ENCODE measurements at regions not wholly inside any gene's neighbourhood (a gene's known extent, or its start where the extent isn't known, plus 50 kb on each side); places are given as distances from the start of the nearest gene placed in this dataset.

DNA sequence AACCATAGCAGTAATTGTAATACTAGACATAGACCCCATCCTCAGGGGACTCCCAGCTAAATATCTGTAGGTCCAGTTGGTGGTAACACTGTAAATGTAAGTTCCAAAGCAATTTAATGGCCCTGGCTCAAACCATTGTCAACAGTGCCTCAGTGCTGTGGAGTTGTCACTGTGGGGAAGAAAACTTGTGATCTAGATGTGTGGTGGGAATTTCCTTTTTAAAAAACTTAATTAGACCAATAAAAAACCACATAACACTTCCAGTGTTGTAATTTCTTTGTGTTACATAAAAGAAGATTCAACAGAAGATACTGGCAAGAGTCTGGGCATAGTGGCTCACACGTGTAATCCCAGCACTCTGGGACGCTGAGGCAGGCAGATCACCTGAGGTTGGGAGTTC lies 138.6 kb upstream of the UMPS start:
- peaks cover 66% of the 10 kb centered on the region for H3K27me3 Mint-ChIP-seq
- no peak overlapping the region for H3K27ac Mint-ChIP-seq
- no peaks in the 10 kb centered on the region for H3K9me3 Mint-ChIP-seq
- peaks cover 30% of the 10 kb centered on the region for H3K4me1 Mint-ChIP-seq
- H3K36me3 Mint-ChIP-seq = peaks cover 5% of the 10 kb centered on the region
- DNase-seq = no peak
- H3K4me3 Mint-ChIP-seq = no peak overlapping the region

DNA sequence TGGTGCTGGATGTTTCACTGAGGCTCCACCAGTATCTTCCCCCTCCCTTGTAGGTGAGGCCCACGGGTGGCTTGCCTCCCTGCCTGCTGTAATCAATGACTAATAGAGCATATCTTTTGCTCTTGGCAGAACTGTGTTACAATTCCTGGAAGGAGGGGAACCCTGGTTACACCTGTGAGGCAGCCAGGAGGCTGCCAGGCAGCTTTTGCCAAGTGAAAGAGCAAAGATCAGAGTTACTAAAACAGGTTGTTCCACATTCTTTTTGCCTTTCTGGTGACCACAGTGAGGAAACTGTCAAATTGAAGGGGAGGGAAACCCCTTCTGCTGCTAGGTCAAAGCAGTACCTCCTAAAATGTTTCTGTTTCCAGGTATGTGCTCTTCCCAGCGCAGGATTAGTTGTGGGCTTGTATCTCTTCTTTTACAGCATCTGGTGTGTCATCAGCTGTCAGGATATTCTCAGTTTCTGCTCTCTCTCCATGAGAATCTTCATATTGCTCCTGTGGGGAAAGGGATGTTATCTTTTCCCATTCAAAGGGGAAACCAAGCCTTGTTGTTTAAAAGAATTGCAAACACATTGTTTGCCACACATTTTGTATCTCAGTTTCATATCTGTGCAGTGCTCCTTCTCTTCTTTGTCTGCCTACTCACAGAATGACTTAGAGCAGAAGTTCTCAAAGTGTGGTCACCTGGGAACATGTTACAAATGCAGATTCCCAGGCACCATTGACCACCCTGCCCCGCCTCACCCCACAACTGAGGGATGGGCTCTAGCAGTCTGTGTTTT lies 137.4 kb upstream of the UMPS start:
- peak overlapping the region; percentile 72 for H3K27ac Mint-ChIP-seq
- H3K4me3 Mint-ChIP-seq = no peak overlapping the region
- no peaks in the 10 kb centered on the region for H3K9me3 Mint-ChIP-seq

DNA sequence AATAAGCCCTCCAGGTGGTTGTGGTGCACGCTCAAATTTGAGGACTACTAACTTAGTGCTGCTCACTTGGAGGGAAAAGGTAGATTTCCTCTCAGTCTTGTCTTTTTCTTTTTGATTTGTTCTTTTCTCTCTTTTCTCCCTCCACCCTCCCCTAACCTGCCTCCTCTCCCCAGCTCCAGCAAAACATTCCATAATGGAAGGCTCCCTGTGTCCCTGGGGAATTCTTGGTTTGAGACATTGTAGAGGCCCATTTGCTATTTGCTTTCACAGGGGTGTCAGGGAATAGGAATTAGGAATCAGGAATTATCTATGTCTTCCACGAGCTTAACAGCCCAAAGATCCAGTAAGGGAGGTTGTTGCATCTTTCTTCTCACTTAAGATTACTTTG lies 136.8 kb upstream of the UMPS start:
- DNase-seq = no peak
- Mint-ChIP-seq H3K9me3 (no peaks in the 10 kb centered on the region), H3K4me3 (no peak overlapping the region), H3K27me3 (peaks cover 57% of the 10 kb centered on the region), H3K36me3 (peaks cover 1% of the 10 kb centered on the region), H3K27ac (peak overlapping the region; percentile 72), H3K4me1 (peaks cover 28% of the 10 kb centered on the region)

More for the DNA sequence above, 137.4 kb upstream of the UMPS start:
- Mint-ChIP-seq H3K27me3 (peaks cover 62% of the 10 kb centered on the region), H3K4me1 (peaks cover 30% of the 10 kb centered on the region), H3K36me3 (peaks cover 1% of the 10 kb centered on the region)
- DNase-seq = peak; percentile 53

DNA sequence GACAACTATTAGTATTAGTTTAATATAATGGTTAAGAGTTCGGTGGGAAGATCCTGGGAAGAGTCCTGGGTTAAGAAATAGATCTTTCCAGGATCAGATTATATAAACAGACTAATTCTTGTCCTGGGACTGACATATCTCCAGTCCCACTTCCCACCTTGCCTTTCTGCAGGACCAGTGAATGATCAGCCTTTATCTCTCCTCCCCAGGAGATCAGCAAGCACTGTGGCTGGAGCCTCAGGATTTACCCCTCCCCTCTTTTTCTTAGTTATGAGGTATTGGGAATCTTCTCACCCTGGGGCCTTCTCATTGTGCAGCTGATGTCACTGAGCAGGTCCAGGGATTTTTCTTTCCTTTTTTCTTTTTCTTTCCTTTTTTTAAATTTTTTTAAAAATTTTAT lies 135.7 kb upstream of the UMPS start:
- peaks cover 48% of the 10 kb centered on the region for H3K27me3 Mint-ChIP-seq

DNA sequence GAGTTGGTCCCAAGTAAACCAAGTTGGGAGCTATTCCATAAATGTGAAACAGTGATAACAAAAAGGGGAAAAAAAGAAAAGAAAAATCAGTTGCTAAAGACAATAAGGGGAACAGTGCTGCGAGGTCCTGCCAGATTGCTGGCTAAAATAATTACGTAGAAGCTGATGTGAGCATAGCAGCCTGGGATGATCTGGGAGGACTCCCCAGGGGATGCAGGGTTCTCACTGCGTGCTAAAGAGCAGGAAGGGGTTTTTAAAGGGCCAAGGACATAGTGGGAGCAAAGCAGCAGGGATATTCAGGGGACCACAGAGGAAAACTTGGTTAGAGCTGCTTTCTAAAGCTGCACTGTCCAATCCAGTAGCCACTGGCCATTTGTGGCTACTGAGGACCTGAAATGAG lies 133.0 kb upstream of the UMPS start:
- Mint-ChIP-seq H3K27me3 (peaks cover 45% of the 10 kb centered on the region), H3K27ac (no peak overlapping the region), H3K4me3 (no peak overlapping the region), H3K36me3 (no peaks in the 10 kb centered on the region), H3K4me1 (peaks cover 15% of the 10 kb centered on the region), H3K9me3 (no peaks in the 10 kb centered on the region)
- DNase-seq = no peak

More for the DNA sequence above, 135.7 kb upstream of the UMPS start:
- H3K36me3 Mint-ChIP-seq = no peaks in the 10 kb centered on the region
- peaks cover 20% of the 10 kb centered on the region for H3K4me1 Mint-ChIP-seq
- DNase-seq = no peak
- H3K9me3 Mint-ChIP-seq = no peaks in the 10 kb centered on the region
- H3K27ac Mint-ChIP-seq = no peak overlapping the region
- no peak overlapping the region for H3K4me3 Mint-ChIP-seq

DNA sequence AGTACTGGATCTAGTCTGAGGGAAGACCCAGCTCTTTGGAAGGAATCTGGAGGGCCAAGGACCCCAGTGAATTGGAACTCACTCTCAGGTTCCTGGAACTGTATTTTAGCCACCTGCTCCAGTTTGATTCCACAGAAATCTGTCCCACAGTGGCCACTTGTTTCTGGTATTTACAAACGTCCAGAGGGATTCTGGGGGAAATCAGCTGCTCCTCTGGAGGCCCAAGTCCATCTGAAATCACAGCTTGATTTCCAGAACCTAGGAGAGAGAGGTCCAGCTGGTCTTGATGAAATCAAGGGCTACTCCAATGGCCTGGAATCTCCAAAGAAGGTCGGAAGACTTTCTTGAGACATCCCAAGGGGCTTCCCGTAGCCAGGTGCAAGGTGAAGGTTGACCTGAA lies 132.3 kb upstream of the UMPS start:
- H3K27me3 Mint-ChIP-seq = peaks cover 47% of the 10 kb centered on the region
- H3K4me1 Mint-ChIP-seq = peaks cover 9% of the 10 kb centered on the region
- H3K9me3 Mint-ChIP-seq = no peaks in the 10 kb centered on the region
- no peak overlapping the region for H3K27ac Mint-ChIP-seq
- H3K4me3 Mint-ChIP-seq = no peak overlapping the region
- no peak for DNase-seq
- H3K36me3 Mint-ChIP-seq = no peaks in the 10 kb centered on the region

DNA sequence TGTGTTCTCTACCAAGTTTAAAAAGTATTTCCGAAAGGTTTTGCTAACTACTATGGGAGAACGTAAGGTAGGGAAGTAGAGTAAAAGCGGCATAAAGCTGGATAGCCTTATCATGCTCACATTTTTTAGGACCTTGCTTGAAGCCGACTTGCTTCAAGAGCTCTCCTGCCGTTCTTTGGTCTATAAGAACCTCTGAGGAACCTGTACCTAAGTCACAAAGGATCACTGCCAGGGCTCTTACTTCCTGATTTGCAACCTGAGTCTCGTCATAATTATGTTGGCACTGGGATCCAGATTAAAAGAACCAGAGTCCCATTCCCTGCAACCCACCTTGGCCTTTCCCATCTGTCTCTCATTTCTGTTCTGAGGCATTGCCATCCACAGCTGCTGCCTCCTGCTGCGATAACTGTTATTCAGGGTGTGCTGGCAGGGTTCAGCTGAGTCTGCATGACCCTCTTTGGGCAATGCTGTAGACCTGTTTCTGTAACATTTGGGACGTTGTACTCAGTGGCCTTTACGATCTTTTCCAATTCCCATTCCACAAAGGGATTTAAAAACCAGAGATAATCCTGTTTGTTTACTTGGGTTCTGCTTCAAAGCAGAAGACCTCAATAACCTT lies 131.0 kb upstream of the UMPS start:
- H3K27ac Mint-ChIP-seq = no peak overlapping the region
- no peaks in the 10 kb centered on the region for H3K4me1 Mint-ChIP-seq
- no peak for DNase-seq
- H3K27me3 Mint-ChIP-seq = peaks cover 48% of the 10 kb centered on the region
- H3K9me3 Mint-ChIP-seq = no peaks in the 10 kb centered on the region
- H3K36me3 Mint-ChIP-seq = no peaks in the 10 kb centered on the region
- H3K4me3 Mint-ChIP-seq = no peak overlapping the region

DNA sequence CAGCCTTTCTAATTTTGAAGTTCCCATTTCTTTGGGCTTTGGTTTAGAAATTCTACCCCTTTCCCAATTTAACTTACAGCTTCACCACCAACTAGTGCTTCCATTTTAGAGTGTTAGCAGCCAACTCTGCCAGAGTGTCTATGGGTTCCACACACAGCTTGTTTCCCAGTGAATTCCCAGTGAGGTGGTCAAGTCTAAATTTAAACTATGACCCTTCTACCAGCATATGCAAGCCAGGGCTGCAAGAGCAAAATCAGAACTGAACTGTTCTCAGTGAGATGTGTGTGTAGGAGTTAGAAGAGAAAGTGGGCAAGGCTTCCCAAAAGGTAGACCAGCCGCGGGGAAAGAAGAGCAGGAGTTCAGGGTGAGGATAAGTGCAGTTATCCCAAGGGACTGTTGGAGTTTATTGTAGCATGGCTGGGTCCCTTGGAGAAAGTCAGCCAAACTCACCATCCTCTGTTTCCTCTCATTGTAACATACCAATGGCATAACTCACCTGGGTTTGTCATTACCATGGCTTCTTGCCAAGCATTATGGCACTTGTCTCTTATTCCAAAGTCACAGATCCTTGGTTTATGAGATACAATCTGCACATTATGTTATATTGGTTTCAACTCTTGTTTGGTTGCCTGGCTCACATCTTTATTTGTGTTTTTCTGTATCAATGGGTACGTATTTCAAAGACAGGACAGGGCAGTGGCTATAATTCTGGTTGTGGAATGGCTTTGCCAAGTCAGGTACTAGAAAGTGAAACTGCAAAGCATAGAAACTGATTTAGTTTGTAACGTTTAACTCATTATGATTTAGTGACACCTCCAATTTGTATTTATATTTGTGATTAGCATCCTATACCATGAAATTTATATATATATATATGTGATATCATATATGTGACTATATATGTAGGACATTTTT lies 130.2 kb upstream of the UMPS start:
- no peaks in the 10 kb centered on the region for H3K9me3 Mint-ChIP-seq
- no peaks in the 10 kb centered on the region for H3K4me1 Mint-ChIP-seq
- H3K4me3 Mint-ChIP-seq = no peak overlapping the region
- H3K27me3 Mint-ChIP-seq = peaks cover 47% of the 10 kb centered on the region
- H3K36me3 Mint-ChIP-seq = no peaks in the 10 kb centered on the region
- H3K27ac Mint-ChIP-seq = no peak overlapping the region
- DNase-seq = no peak

DNA sequence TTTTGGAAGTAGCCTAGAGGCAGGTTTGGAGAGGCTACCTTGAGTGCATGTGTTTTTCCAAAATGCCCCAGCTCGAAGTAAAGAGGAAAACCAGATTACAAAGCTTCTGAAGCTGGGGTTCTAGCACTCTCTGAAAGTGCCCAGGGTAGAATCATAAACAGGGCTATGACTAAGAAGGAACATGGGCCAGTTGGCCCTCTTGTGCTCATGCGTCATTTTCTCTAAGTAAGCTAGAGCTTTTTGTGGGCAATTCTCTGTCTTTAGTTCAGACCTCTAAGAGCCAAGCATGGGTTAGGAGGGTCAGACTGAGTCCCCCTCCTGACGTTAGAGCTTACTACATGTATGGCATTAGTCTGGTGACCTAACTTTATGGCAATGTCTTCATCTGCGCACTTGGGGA lies 129.5 kb upstream of the UMPS start:
- Mint-ChIP-seq H3K27ac (no peak overlapping the region), H3K36me3 (no peaks in the 10 kb centered on the region), H3K4me3 (no peak overlapping the region), H3K9me3 (no peaks in the 10 kb centered on the region), H3K4me1 (no peaks in the 10 kb centered on the region), H3K27me3 (peaks cover 41% of the 10 kb centered on the region)
- no peak for DNase-seq

DNA sequence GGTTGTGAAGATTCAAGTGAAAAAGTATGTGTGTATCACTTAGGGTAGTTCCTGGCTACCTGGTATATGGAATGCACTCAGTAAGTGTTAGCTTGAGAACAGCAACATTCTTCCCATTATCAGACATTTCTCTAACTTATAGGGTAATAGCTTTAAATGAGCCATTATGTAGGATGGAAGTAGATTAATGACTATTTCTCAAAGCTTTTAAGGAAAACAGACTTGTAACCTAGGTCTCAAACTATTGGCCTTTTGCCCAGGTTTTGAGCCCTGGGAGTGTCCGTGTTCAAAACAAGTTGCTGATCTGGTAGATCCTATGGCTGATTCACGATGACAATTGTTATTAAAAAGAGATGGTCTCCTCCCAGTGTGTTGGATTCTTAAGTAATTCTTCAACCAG lies 129.1 kb upstream of the UMPS start:
- Mint-ChIP-seq H3K4me1 (no peaks in the 10 kb centered on the region), H3K36me3 (no peaks in the 10 kb centered on the region), H3K27ac (no peak overlapping the region), H3K9me3 (no peaks in the 10 kb centered on the region), H3K4me3 (no peak overlapping the region), H3K27me3 (peaks cover 39% of the 10 kb centered on the region)
- DNase-seq = no peak

DNA sequence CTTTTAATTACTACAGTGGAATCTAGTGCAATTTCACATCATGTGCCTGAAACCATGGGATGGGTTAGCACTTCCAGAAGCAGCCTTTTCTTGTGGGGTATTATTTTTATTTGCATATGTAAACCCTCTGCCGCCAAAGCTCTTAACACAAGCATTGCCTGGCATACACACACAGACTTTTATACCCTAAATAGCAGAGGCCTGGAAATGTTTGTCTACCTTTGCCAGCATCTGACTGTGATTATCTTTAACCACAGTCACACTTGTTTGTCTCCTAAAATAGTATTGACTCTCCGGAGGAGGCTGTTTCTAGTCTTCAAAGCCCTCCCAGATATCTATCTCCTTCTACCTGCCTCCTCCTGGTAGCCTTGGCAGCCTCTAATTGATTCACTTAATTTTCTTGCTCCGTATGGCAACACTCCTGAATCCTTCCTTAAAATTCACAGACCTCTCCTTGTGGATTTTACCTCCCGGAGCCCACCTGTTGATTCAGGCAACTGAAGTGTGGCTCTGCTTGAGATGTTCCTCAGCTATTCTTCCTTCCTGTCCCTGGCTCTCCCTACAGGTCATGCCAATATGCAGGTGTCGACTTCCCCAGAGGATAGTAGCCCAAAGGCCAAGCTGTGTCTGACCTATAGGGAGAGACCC lies 127.1 kb upstream of the UMPS start:
- Mint-ChIP-seq H3K27me3 (peaks cover 33% of the 10 kb centered on the region), H3K36me3 (no peaks in the 10 kb centered on the region)
- no peak for DNase-seq

DNA sequence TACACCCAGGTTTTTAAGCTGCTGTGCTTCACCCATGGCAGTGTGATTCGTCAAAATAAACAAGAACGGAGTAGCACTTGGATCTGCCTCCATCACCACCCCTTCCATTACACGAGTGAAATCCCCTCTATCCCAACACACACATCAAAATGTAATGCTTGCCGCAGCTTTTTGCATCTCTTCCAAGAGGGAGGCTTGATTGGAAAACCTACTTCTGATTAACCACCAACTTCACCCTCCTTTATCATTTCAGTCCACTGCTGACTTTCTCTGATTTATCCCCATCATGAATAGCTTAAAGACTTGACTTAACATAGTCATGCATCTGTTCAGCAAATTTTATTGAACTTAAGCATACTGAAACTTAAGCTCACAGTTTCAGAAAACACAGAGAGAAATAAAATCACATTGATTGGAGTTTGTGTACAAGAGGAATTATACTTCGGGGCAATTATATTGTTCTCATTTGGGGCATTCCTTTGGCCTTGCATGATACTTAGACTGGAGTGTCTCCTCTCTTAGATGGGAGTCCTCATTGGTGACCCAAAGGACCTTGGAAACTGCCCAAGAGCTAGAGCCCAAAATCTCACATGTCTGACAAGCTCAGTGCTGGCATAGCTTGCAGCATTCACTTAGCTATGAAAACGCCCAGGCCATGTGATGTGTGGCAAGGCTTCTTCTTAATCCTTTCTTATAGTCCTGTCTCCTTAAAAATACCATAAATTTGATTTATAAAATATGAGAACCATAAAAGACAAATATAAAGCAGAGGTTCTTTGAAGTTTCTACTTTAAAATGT lies 124.3 kb upstream of the UMPS start:
- Mint-ChIP-seq H3K27ac (no peak overlapping the region), H3K9me3 (no peaks in the 10 kb centered on the region), H3K4me3 (no peak overlapping the region), H3K27me3 (peaks cover 26% of the 10 kb centered on the region), H3K36me3 (no peaks in the 10 kb centered on the region), H3K4me1 (no peaks in the 10 kb centered on the region)
- no peak for DNase-seq

More for the DNA sequence above, 127.1 kb upstream of the UMPS start:
- H3K27ac Mint-ChIP-seq = no peak overlapping the region
- no peaks in the 10 kb centered on the region for H3K9me3 Mint-ChIP-seq
- no peak overlapping the region for H3K4me3 Mint-ChIP-seq
- H3K4me1 Mint-ChIP-seq = no peaks in the 10 kb centered on the region

DNA sequence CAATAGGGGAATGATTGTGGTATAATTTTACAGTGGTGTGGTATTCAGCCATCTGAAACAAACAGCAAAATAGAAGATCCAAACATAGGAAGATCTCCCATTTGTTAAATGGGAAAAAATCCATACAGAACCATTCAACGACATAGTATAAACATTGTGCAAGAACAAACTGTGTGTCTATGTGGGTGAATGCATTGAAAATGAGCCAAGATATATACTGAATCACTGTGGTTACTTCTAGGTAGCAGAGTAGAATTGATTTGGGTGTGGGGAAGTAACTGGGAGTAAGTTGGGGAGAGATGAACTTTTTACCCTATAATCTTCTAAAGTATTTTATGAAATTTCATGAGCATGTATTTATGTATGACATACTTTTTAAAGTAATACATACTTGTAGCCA lies 123.1 kb upstream of the UMPS start:
- Mint-ChIP-seq H3K9me3 (no peaks in the 10 kb centered on the region), H3K4me1 (no peaks in the 10 kb centered on the region), H3K27me3 (peaks cover 24% of the 10 kb centered on the region), H3K36me3 (no peaks in the 10 kb centered on the region), H3K4me3 (no peak overlapping the region), H3K27ac (no peak overlapping the region)
- DNase-seq = no peak

DNA sequence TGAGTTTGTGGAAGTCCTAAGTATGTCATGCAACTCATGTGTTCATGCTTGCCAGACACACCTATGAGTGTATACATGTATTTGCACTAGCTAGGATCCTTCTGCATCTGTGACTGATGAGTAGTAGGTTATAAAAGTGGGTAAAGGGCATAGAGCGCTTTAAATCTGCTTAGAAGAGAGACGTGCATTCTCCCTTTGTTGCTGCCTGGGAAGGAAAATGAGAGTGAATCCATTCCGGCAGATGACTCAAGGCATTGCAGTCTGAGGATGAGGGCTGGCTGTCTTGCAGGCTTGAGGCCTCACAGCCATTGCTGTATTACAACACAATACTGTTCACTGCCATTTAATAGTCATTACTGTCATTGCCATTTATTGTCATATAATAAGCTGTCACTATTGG lies 120.8 kb upstream of the UMPS start:
- H3K4me3 Mint-ChIP-seq = no peak overlapping the region
- no peaks in the 10 kb centered on the region for H3K4me1 Mint-ChIP-seq
- no peak overlapping the region for H3K27ac Mint-ChIP-seq
- H3K9me3 Mint-ChIP-seq = no peaks in the 10 kb centered on the region
- no peaks in the 10 kb centered on the region for H3K36me3 Mint-ChIP-seq
- DNase-seq = no peak
- H3K27me3 Mint-ChIP-seq = peaks cover 7% of the 10 kb centered on the region
